ENCODE measurements at regions not wholly inside any gene's neighbourhood (a gene's known extent, or its start where the extent isn't known, plus 50 kb on each side); places are given as distances from the start of the nearest gene placed in this dataset.
"Not testable (repeated sequence)": the region's sequence is repeated elsewhere in the genome, so short reads cannot be mapped to it uniquely, and the experiment has no call there.

DNA sequence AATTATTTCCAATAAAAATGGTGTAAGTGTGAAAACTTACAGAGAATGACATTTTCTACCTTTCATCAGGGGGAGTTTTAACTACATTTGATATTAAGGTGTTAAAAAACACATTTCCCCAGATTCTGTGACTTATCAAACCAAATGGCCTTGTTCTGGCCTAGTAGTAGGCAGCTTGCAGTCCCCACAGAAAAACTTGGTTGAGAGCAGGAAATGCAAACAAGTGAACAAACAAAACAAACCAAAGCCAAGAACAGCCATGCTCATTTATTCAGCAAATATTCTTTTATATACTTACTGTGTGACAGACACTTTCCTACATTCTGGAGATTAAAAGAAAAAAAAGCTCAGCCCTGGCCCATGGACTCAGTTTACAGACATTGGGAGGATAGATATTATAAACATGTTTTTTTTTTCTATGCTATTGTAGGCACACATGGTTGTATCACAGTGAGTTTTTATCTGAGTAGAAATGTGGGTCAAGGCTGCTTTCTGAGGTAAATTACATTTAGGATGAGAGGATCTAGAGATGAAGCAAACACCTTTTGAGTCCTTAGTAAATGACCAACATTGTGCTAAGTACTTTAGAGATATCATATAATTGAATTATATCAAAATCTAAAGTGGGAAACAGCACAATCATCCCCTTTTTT is 449.2 kb upstream of the AADAT start:
- ATAC-seq, result no peak

DNA sequence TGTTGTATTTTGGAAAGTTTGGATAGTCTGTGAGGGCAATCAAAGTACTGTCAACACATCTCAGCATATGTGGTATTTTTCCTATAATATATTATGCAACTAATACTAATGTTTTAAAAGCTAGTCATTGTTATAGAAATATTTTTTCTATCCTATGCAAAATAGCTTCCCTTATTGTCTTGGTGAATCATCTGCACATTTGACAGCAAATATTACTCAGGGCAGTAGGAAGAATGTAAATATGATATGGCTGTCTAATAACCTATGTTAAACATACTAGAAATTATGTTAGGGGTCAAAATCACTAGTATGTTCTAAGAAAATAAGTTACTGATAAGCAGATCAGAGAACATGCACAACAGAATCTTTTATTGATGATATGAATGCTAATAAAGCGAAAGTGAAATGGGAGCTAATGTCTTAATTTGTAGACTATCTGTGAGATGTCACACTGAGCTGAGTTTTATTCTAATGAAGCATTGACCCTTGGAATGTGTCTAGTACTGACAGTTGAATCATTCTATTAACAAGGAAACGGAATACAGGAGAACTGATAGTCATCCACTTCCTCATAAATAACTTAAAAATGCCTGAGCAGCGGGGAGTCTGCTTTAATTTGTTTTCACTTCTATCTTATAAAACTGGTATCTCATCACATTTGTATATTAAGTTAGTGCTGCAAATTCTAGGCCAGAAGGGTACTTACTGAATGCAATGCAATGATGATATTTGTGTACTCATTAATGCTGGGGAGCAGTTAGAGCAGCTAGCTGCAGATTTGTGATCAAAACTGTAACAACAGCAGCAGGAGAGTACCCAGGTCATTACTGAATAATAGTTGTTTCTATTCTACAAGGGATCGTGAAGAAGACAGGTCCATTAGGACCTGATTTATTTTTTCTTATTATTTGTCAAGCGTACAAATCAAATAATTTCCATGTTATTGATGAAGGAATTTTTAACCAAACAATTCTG is 440.3 kb upstream of the AADAT start:
- no peak for ATAC-seq

- ATAC-seq, result no peak
Measured at GRCh38 chr4:170526471-170526870, 436.7 kb upstream of the AADAT start.

DNA sequence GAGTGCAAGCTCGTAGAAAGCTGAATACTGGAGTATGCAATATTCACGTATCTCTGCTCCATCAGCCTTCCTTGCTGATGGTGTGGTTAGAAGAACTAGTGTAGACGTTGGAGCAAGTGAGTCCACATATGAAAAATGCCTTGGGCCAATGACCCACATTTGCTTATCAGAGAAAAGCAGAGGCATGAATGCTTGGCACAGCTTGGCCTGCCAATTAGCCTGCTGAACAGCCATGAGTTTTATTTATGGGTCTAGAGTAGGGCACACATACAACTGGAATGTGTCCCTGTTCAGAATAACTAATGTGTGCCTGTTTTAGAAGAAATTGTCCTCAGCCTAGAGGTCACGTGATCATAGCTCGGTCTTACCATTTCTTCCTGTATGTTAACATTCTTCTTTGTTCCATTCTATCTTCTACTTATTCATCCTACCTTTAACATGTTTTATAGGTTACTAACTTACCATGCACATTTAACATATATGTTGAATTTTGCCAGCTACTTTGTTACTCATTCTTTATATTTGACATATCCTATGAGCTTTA is 432.7 kb upstream of the AADAT start:
- ATAC-seq, result no peak

- no peak for ATAC-seq
Measured at GRCh38 chr4:170497689-170498088, 407.9 kb upstream of the AADAT start.

DNA sequence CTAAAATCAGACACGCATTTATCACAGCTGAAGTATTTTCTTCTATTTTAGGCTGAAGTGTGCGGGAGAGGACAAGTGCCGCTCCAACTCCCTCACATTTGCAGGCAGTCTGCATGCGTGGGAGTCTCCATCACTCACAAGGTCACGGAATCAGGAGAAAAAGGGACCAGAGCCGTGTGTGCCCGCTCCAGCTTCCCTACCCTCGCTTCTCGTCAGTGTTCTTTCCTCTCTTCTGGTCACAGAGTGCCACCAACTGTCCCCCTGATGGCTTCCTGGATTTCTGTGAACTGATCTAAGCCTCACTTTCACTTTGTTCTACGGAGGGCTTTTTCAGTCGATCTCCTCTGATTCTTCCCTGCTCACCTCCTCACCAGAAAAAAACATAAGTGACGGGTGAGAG is 407.4 kb upstream of the AADAT start:
- no peak for ATAC-seq

GRCh38 chr4:170491981-170492380 is 402.2 kb upstream of the AADAT start:
- no peak for ATAC-seq

GRCh38 chr4:170476351-170476750 is 386.6 kb upstream of the AADAT start:
- ATAC-seq, result no peak

DNA sequence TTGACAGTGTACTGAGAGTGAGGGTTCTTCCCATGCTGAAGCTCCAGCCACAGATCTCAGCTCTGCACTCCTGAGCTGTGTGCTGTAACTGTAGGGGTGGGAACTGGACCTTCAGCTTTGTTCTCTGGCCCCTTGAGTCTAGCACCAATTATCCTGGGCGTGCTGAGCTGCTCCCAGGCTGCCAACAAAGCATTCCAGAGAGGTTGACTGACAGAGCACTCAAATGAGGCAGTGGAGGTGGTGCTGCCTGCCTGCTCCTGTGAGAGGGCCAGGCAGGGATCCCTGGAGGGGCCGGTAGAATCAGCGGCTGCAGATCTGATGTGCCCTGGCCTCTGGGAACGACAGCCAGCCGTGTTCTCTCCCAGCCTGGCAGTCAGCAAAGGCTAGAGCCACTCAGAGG is 375.7 kb upstream of the AADAT start:
- no peak for ATAC-seq

DNA sequence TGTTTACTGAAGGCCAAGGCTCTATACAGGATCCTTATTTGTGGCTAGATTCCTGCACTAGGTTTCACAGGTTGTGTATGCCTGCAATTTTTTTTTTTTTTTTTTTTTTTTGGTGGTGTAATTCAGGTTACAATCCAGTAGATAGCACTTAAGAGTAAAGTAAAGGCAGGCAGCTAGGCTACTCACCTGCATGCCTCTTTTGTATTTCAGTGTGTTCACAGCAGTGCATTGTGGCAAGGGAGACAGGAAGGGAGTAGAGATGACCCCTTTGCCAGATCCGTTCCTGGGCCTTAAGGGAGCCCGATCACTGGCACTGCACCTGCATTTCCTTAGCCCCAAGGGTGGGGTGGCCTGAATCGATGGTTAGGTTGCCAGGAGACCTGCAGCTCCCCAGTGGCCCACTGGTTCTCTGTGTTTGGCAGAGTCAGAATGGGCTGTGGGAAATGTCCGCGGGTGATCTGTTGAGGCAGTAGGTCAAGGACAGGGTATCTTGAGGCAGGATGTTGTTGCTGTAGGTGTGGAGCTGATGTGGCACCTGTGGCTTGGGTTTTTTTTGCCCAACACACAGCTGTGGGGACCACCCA is 374.9 kb upstream of the AADAT start:
- no peak for ATAC-seq

GRCh38 chr4:170446782-170447181 is 357.0 kb upstream of the AADAT start:
- no peak for ATAC-seq

DNA sequence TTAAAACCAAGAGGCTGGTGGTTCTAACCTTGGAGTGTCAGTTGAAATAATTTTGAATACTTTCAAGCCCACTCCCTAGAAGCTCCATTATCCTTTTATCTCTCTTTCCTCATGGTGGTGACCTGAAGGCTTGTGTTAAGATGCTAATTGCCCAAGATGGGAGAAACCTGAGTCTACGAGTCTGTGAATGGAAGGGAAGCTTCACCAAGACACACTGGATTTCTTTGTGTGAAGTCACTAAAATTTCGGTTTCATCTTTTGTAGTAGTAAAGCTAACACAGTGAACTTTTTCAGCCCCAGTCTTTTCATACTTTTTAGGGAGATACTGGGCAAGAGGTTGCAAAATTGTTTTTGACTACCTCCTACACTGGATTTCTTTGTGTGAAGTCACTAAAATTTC is 351.4 kb upstream of the AADAT start:
- not testable (repeated sequence) for ATAC-seq

DNA sequence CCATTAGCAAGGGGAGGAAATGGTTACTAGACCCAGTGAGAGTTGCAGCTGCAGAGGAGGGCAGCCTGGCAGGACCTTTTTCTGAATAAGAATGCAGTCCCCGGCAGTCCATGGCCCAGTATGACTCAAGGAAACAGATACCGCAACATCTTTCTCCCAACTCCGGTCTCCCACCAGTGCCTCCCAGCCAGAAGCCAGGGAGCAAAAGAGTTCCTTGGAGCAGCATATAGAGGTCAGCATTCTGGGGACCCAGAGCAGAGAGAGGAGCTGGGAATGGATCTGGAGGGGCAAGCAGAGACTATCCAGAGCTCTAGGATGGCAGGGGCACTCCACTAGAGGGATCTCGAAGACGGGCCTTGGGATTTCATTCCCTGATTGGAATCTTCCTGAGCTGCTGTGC is 339.2 kb upstream of the AADAT start:
- no peak for ATAC-seq

DNA sequence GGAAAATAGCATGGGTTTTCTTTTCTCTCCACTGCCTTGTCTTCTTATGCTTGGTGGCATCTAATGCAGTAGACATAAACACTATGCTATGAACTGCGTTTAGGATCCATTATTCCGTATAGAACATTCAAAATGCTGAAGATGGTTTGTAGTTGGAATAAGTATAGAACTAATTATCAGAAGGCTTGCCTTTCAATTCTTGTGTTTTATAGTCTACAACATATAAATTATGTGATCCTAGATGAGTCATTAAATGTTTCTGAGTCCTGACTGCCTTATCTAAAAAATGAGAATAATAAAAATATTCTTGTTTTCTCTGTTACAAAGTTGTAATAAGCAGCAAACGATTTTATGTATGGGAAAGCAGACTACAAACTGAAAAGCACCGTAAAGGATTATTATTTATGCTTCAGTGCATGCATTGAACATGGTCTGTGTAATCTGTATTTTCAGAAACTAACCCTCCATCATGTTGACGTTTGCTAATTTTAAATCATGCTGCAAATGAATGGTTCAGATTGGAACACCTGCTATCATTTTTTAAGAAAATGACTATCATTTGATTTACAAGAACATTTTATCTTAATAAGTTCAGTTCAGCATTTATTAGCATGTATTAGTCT is 335.9 kb upstream of the AADAT start:
- no peak for ATAC-seq

DNA sequence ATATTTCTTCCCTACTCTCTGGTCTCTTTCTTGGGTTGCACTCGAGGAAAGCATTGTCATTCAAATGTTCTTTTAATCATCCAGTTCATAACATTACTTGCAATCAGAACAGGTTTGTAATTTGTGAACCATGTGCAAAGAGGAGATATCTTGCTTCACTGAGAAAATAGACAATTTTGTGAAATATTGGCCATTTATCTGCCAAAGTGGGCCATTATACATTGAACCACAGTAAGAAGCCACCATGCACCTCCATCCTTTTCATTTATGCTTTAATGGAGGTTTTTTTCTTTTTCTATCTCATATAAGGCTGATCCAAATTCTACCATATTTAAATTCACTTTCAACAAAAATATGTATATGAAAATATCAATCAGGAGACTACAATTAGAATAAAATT is 335.3 kb upstream of the AADAT start:
- no peak for ATAC-seq

DNA sequence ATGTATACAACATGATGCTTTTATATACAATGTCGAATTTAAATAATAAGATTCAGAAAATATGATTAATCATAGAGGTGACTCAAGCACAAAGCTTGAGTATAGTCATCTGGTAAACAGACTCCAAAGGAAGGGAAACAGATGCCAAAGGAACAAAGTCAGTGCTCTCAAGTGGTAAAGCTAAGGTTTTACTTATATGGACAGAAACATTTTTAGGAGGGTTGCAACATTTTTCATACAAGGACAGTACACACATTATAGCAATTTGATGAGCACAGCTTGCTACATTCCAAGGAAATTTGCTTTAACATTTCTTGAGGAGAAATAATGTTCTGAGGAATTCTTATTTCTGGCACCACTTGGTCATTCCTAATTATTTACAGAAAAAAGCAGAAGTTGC is 333.4 kb upstream of the AADAT start:
- ATAC-seq, result no peak

DNA sequence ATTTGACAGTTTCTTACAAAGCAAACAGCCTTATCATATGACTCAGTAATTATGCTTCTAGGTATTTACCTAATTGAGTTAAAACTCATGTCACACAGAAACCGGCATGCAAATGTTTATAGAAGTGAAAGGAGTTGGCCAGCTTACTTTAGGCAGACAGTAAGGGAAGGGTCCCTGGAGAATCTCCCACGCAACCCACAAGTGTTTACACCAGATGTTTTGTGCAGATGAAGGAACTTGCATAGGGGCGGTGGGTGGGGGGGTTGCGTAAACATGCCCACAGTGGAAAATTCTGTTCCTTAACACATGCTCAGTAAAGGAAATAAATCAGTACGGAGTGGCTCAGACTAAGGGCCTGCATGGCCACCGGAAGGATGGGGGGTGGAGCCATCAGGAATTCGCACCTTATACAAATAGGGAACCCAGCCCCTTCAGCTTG is 330.5 kb upstream of the AADAT start:
- no peak for ATAC-seq

- no peak for ATAC-seq
Measured at GRCh38 chr4:170414961-170415360, 325.2 kb upstream of the AADAT start.

GRCh38 chr4:170414360-170414759 is 324.6 kb upstream of the AADAT start:
- no peak for ATAC-seq

DNA sequence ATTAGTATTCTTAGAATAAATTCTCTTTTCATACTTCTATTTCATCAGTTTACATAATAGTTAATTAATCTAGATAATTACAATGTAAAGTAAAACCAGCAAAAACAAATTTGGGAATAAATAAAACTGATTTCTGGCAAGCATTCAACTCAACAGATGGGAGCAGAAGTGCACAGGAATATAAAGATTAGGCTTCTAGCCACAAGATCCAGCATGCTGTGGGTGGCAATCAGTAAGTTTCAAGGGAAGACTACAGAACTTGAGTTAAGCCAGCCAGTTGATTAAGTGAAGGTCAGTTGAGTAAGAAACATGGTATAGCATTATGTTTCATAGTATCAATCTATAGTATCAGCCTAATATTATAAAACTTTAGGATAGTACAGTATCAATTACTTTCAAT is 324.2 kb upstream of the AADAT start:
- ATAC-seq, result no peak

- ATAC-seq, result no peak
Measured at GRCh38 chr4:170400361-170400760, 310.6 kb upstream of the AADAT start.

DNA sequence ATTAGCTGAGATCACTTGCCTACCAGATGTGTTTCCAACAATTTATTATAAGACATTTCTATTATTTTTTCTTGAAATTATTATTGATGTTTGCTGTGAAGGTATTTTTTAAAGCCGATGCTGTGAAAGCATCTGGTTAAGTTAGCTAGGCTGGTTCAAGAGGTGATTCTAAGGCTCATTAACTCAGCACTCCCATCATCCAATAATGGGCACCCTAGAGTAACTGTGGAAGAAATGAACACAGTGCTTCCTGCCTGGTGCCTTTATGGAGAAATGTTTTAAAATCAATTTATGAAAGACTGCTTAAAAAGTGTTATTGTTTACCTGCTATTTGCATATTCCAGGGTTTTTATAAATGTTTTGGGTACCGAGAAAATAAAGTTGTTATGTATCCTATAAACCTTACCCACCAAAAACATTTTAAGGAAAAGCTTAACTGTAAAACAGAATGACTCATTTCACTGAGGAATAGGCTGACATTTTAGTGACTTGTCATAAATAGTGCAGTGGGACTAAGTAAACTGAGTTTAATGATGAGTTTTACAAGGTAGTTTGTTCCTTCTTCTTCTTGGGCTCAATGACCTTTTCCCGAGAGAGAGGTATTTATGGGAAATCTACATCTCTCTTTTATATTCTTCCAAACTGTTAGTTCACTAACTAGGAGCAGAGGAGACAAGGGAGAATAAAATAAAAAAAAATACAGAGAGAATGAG is 310.0 kb upstream of the AADAT start:
- no peak for ATAC-seq

All from esophagus mucosa (tissue), 1 donor.